RWPE2 (cell line): ENCODE measurements at regions not wholly inside any gene's neighbourhood (a gene's known extent, or its start where the extent isn't known, plus 50 kb on each side); places are given as distances from the start of the nearest gene placed in this dataset.

Experiments used
- ATAC-seq: fragments of 200-7000 bp; cut with Tn5 transposase; 3 replicates; pipeline ENCODE4 v1.9.1; 2021; ENCODE audit warnings: low read depth
- DNase-seq: peaks from one replicate; pipeline ENCODE4 v3.0.0-alpha.2; 2020; ENCODE audit warnings: low spot score
- H3K27ac ChIP-seq: fragments of 450-650 bp; 2 replicates; pipeline ENCODE4 v1.5.1; 2017; ENCODE audit warnings: mild to moderate bottlenecking; ENCODE audit not compliant: poor library complexity, severe bottlenecking
- H3K27me3 ChIP-seq: fragments of 250-450 bp; sonication (Bioruptor Pico); 2 replicates; pipeline ENCODE4 v1.5.1; 2021; ENCODE audit warnings: mild to moderate bottlenecking, moderate library complexity; ENCODE audit not compliant: insufficient read depth, poor library complexity, severe bottlenecking
- H3K36me3 ChIP-seq: fragments of 250-450 bp; sonication (Bioruptor Pico); 2 replicates; pipeline ENCODE4 v1.5.1; 2020; ENCODE audit warnings: low read depth, mild to moderate bottlenecking, moderate library complexity
- H3K4me1 ChIP-seq: fragments of 250-450 bp; sonication (Bioruptor Pico); 2 replicates; pipeline ENCODE4 v1.5.1; 2021; ENCODE audit warnings: mild to moderate bottlenecking, moderate library complexity; ENCODE audit not compliant: insufficient read depth, poor library complexity, severe bottlenecking
- H3K4me3 ChIP-seq: fragments of 250-450 bp; sonication (Bioruptor Pico); 2 replicates; pipeline ENCODE4 v1.5.1; 2021; ENCODE audit warnings: mild to moderate bottlenecking, moderate library complexity; ENCODE audit not compliant: severe bottlenecking
- H3K9me3 ChIP-seq: fragments of 250-450 bp; sonication (Bioruptor Pico); 2 replicates; pipeline ENCODE4 v1.5.1; 2021; ENCODE audit warnings: mild to moderate bottlenecking, moderate library complexity; ENCODE audit not compliant: severe bottlenecking
- TF ChIP-seq, protein P1 (sequence below): fragments of 450-650 bp; IDR thresholded peaks from one replicate; pipeline ENCODE4 v1.5.1; 2017; ENCODE audit warnings: mild to moderate bottlenecking, moderate library complexity; ENCODE audit not compliant: poor library complexity, severe bottlenecking

DNA sequence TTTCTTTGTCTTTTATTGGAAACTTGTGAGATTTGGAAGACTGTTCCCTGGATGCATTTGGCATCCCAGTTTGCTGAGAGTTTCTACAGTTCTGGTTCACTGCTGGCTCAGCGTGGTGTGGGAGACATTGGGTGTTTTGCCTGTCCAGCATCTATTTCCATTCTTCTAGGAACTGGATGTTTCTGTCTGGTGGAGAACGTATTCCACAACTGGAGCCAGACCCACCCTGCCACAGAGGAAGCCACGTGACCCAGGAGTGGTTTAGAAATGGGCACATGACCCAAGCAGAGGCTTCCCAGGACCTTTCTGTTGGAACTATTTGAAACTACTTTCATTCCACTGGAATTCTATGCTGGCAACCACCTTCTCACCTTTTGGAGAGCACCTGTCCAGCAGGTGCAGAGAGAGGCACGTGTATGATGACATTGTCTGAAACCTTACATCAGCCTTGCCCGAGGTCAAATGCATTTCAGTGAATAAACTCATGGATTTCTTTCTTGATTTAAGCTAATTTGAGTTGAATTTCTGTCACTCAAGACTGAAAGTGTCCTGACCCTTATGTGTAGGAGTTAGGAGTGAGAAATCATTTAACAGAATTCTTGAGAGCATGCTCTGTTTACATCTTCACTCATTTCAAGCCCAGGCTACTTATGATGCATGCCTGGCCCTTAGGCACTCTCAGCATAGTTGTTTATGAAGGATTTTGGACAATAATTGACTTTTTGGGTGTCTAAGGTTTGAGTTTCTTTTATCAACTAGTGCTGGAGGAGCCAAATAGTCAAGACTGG, 121.8 kb downstream of the AKAP11 start:
- Histone ChIP-seq H3K4me1 (peaks cover 6% of the 10 kb centered on the region), H3K4me3 (no peak overlapping the region), H3K27ac (no peak overlapping the region), H3K36me3 (no peaks in the 10 kb centered on the region), H3K9me3 (no peaks in the 10 kb centered on the region), H3K27me3 (no peaks in the 10 kb centered on the region)
- TF ChIP-seq, protein P1, sequence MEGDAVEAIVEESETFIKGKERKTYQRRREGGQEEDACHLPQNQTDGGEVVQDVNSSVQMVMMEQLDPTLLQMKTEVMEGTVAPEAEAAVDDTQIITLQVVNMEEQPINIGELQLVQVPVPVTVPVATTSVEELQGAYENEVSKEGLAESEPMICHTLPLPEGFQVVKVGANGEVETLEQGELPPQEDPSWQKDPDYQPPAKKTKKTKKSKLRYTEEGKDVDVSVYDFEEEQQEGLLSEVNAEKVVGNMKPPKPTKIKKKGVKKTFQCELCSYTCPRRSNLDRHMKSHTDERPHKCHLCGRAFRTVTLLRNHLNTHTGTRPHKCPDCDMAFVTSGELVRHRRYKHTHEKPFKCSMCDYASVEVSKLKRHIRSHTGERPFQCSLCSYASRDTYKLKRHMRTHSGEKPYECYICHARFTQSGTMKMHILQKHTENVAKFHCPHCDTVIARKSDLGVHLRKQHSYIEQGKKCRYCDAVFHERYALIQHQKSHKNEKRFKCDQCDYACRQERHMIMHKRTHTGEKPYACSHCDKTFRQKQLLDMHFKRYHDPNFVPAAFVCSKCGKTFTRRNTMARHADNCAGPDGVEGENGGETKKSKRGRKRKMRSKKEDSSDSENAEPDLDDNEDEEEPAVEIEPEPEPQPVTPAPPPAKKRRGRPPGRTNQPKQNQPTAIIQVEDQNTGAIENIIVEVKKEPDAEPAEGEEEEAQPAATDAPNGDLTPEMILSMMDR = no peak
- no peak for DNase-seq
- no peak for ATAC-seq

DNA sequence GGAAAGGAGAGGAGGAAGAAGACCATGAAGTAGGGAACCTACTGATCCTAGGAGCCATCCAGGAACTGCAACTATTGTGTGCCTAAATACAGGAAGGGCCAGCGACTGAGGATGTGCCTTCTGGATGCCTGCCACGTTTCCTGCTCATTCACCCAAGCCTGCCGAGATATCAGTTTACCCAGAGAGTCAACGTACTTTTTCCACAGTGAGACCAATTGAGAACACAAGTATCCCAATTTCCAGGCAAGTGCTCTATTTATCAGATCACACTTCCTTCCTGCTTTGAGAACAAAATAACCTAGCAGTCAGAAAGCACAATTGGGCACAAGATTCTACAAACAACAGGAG, 122.4 kb downstream of the AKAP11 start:
- H3K36me3 ChIP-seq = no peaks in the 10 kb centered on the region
- no peak for DNase-seq
- TF ChIP-seq, protein P1 = no peak
- no peak overlapping the region for H3K4me3 ChIP-seq
- peaks cover 6% of the 10 kb centered on the region for H3K4me1 ChIP-seq
- H3K27ac ChIP-seq = no peak overlapping the region
- H3K27me3 ChIP-seq = no peaks in the 10 kb centered on the region
- no peak for ATAC-seq
- no peaks in the 10 kb centered on the region for H3K9me3 ChIP-seq

DNA sequence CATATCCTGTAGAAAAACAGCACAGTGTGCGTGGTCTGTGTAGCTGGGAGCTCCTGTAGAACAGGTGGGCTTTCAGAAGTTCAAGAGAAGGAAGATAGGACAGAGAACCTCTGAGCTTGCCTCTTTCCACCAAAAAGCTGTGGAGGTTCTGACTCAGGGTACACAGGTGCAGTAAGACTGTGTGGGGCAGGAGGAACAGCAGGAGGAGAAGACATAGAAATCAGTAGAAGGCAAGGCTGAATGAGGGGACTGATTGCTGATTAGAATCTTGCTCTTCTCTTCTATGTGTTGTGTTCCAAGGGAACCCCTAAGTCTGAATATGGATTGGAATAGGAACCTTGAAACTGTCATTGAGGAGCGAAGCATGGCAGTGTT, 122.7 kb downstream of the AKAP11 start:
- peaks cover 6% of the 10 kb centered on the region for H3K4me1 ChIP-seq
- ATAC-seq = no peak

DNA sequence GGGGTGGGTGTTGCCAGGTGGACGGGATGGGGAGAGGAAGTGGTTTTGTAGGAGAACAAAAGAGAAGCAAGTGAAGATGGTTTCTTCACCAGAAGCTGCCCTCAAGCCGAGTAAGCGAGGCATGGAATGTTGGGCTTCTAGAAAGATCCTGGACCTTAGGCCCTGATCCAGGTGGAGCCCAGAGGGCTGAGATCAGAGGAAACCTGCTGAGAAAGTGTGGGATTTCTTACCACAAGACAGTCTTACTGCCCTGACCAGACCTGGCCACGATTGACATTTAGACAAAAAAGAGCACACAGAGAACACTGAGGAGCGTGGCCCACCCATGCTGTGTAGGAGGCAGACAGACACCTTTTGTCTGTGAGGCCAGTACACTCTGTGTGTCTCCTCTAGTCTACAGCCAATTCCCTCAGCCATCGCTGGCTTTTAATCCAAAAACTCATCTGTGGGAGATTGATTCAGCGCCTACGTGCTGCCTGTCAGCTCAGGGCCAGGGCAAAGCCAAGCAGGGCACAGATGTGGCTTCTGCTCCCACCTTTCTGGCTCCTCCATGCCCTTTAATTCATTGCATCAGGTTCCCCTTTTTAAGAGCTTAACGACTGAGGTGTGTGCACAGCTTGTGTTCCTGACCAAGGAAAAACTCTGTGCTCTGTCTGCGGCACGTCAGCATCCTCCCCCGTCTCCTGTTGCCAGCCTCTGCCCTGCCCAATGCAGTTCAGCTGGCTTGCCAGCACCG, 123.3 kb downstream of the AKAP11 start:
- TF ChIP-seq, protein P1 = no peak
- no peak overlapping the region for H3K4me3 ChIP-seq
- no peaks in the 10 kb centered on the region for H3K9me3 ChIP-seq
- H3K27me3 ChIP-seq = no peaks in the 10 kb centered on the region
- peaks cover 6% of the 10 kb centered on the region for H3K4me1 ChIP-seq
- no peaks in the 10 kb centered on the region for H3K36me3 ChIP-seq
- no peak for ATAC-seq
- H3K27ac ChIP-seq = no peak overlapping the region
- DNase-seq = no peak

More for the DNA sequence above, 122.7 kb downstream of the AKAP11 start:
- TF ChIP-seq, protein P1 = no peak
- no peaks in the 10 kb centered on the region for H3K36me3 ChIP-seq
- no peaks in the 10 kb centered on the region for H3K27me3 ChIP-seq
- H3K9me3 ChIP-seq = no peaks in the 10 kb centered on the region
- H3K27ac ChIP-seq = no peak overlapping the region
- H3K4me3 ChIP-seq = no peak overlapping the region
- no peak for DNase-seq

DNA sequence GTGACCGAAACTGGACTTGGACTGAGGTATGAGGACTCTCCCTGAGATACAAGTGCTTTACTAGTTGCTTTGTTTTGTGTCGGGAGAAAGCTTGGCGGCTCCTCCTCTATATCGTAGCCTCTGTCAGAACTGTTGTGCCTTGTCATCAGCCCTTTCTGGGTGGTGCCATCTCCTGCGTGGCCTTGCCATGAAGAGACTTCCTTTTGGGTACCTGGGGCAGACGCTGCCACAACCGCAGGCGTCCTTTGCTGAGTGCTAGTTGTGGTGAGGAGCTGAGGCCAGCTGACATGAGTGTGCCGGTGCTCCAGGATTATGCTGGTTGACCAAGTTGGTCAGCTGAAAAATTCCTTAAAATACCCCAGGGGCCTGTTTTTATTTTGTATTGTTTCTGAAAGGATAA, 124.5 kb downstream of the AKAP11 start:
- Histone ChIP-seq H3K27me3 (no peaks in the 10 kb centered on the region), H3K4me1 (peaks cover 6% of the 10 kb centered on the region), H3K4me3 (no peak overlapping the region), H3K27ac (no peak overlapping the region), H3K9me3 (no peaks in the 10 kb centered on the region), H3K36me3 (no peaks in the 10 kb centered on the region)
- TF ChIP-seq, protein P1 = no peak
- DNase-seq = no peak
- no peak for ATAC-seq
